HG03378 (cell line): ENCODE measurements at regions not wholly inside any gene's neighbourhood (a gene's known extent, or its start where the extent isn't known, plus 50 kb on each side); places are given as distances from the start of the nearest gene placed in this dataset.
"Not testable (repeated sequence)": the region's sequence is repeated elsewhere in the genome, so short reads cannot be mapped to it uniquely, and the experiment has no call there.

Experiments used
- ATAC-seq: cut with Tn5 transposase; IDR thresholded peaks from one replicate; pipeline ENCODE4 v1.9.1; 2021; ENCODE audit warnings: mild to moderate bottlenecking, moderate library complexity; ENCODE audit not compliant: unreplicated experiment

DNA sequence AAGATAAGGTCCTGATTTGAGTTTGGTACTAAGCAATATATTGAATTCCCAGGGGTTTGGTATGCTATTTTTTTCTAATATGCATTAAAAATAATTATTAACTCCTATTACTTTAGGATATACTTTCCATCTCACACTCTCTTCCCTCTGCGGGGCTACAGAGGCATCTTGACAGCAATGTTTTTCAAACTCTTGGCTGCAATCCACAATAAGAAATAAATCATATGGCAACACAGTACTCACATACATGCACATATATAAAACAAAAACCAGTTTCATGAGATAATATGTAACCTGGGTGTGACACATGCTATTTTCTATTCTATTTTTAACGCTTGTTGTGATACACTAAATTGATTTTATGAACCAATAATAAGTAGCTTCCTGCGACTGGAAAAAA is 189.5 kb downstream of the UNC5CL start:
- no peak for ATAC-seq

DNA sequence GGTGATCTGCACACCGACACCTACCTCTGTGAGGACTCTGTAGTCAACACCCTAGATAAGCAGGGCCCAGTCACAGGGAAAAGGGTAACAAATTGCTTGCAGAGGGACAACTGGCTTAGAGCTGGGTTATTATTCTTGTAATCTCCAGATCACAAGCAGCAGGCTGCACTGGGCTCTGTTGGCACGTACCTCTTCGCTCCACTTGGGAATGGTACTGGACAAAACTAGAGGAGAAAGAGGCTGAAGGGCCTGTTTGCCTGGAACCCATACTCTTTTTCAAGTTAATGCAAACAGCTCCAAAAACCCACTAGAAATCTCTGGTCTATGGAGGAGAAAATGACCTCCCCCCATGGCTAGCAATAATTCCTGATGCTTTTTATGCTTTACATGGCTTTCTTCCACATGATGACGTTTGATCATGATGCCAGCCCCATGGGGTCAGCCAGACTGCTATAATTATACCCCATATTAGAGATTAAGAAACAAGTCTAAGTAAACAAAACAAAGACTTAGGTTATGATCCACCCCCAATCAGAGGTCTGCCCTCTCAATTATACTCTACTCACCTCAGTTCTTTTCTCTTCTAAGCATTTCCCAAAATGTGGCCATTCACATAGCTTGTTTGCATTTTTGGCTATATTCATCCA is 190.0 kb downstream of the UNC5CL start:
- ATAC-seq = no peak

DNA sequence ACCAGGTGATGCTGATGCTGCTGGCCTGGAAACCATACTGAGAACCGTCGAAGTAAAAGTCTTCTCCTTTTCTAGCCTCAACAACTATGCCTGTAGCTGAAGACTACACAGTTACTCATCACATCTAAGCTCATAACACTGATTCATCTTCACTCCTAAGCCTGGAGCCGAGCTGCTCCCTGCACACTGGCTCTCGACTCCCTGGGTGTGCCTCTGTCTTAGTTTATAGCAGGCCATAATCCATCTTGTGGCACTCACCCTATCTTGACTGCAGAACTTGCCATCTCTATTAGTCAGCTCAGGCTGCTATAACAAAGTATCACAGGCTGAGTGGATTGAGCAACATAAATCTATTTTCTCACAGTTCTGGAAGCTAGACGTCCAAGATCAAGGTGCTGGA is 191.0 kb downstream of the UNC5CL start:
- ATAC-seq = no peak

DNA sequence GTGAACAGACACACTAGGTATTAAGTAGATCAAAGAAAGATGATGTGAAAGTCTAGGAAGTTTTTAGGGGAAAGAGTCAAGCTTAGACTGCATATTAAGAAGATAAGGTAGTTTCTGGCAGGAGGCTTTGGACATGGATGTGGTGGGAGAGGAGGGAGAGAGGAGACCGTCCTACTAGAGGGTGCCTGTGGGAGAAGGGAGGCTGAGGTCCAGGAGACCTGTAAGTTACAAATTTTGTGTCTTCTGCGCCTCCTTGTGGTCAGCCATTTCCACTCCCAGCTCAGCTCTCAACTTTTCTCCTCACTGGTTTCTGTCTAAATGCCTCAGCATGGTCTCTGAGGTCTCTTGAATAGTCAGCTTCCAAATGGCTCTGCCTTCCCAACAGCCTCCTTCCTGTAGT is 193.5 kb downstream of the UNC5CL start:
- no peak for ATAC-seq

DNA sequence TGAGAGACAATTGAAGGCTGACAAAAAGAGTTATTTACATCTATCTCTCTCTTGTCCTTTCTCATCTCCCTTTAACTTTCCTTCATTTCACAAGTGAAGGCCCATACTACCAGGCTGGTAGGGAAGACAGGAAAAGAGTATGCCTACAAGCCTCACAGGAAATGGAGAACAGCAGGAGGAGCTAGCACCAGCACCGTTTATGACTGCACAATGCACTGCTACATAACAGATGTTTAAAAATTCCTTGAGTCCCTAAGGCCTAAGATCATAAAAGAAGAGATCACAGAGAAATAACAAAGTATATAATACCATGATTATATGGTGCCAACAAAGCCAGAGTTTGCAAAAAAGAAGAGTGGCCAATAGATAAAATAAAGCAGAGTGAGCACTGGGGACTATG is 194.8 kb downstream of the UNC5CL start:
- ATAC-seq = no peak

DNA sequence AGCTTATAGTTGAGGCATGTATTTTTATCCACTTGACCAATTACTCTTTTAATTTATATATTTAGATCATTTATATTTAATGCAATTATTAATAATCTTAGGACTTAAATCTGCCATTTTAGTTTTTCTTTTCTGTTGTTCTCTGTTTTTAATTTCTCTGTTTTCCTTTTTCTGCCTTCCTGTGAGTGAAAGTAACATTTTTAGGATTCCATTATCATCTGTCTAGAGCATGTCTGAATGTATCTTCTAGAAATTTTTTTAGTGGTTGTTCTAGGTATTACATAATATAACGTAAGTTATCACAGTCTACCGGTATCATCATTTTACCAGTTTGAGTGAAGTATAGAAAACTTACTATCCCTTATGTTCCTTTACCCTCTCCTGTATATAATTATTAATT is 197.3 kb downstream of the UNC5CL start:
- ATAC-seq = no peak

DNA sequence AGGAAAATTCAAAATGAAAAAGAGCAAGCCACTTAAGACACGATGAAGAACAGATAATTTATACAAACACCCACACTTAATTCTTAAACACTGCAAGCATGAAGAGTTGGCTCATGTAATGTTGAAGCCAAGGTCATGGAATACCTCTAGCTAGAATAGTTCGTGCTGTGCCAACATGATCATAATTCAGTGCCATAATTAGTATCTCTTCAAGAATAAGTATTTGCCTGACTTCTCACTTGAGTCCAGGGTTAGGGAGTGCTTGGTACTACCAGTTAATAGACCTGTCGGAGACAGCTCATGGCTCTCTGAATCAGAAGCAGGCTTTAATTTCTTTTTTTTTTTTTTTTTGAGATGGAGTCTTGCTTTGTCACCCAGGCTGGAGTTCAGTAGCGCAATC is 206.3 kb downstream of the UNC5CL start:
- no peak for ATAC-seq

DNA sequence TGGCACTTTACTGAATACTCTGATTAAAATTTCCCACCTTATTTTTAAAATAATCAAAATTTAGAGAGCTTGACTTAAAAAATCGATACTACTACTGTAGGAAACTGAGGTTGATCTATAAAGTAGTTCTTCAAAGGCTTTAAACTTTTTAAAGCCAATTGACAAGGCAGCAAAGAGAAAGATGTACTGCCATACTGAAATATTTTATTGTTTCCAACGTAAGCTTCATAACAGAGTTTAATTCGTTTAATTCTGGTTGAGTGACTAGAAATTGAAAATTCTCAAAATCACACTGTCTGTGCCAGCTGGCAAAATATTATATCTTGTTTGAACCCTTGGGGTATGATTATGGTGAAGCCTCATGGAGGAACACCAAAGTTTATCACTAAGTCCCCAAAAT is 207.6 kb downstream of the UNC5CL start:
- ATAC-seq = no peak

DNA sequence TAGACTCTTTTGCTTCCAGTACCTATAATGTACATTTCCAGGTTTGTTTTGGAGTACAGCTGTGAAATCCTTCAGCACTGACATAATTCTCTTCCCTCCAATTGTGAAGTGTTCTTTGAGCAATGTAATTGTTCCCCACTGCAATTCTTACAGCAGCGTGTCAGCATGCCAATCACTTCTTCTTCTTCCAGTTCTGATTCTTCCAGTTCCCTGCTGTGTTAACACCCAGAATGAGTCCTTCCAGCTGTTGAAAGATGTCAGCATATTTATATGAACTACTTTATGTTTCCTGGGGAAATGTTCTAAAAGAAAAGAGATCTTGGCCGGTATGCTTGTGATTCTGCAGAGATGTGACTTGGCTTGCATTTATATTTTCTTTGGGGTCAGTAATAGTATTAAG is 213.9 kb downstream of the UNC5CL start:
- ATAC-seq = no peak

DNA sequence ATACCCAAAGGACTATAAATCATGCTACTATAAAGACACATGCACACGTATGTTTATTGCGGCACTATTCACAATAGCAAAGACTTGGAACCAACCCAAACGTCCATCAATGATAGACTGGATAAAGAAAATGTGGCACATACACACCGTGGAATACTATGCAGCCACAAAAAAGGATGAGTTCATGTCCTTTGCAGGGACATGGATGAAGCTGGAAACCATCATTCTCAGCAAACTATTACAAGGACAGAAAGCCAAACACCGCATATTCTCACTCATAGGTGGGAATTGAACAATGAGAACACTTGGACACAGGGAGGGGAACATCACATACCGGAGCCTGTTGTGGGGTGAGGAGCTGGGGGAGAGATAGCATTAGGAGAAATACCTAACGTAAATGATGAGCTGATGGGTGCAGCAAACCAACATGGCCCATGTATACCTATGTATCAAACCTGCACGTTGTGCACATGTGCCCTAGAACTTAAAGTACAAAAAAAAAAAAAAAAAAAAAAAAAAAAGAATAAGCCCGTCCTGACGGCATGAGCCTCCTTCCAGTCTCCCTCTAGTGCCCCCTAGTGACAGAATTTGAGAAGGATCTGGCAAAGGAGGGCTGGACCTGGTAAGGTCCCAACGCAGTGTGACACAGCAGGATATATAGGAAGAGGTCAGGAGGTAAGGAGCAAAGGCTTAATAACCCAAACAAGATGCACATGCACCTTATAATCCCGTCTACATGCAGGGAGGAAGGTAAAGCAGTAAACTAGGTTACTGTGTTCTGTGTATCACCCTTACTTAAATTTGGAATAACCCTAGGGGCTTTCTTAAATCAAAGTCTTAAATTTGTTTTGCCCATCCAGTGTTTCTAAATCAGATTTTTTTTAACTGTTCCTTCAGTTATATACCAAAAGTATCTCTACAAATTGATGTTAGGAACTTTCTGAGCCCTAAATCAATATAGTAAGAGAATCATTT is 214.8 kb downstream of the UNC5CL start:
- not testable (repeated sequence) for ATAC-seq

DNA sequence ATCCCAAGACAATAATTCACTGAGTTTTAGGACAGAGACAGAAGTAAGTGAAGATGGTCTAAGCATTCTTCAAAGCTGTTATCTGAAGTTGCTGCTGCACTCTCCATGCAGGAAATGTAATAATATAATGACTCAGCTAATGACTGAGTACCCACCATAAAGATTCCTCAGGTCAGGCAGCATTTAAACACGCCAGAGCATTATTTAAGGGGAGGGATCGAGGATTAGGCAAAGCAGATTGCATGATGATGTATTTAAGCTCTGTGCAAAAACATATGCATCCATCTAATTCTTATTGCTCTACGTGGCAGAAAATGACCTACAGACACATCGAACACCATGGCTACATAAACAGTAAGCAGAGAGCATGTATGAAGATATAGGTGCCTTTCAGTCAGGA is 216.4 kb downstream of the UNC5CL start:
- ATAC-seq = no peak

DNA sequence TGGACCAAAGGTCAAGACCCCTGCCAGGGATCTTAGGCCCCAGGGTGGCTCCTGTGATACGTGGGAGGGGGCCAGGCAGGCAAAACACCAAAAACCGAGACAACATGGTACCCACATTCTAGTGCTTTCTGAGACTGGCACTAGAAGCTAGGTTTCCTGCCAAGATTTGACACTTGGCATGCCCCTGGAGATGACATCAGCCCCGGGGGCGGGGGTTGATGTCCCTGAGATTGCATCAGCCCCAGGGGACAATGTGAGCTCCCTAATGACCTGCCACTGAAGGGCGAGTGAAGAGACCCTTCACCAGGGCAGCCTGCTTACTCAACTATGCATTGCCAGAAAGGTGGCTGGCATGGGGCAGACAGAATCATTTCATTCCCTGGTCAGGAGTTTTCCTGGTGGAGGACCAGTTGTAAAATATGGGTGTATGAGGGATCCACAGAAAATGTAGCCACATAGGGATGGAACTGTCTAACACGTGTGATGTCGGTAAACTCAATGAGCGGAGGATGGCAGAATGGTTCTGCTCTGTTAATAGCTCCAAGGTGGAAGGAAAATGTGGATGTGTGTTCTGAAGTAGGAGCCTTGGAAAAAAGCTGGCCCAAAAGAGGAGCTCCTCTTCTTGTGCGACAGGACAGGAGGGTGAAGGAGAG is 219.7 kb downstream of the UNC5CL start:
- no peak for ATAC-seq

DNA sequence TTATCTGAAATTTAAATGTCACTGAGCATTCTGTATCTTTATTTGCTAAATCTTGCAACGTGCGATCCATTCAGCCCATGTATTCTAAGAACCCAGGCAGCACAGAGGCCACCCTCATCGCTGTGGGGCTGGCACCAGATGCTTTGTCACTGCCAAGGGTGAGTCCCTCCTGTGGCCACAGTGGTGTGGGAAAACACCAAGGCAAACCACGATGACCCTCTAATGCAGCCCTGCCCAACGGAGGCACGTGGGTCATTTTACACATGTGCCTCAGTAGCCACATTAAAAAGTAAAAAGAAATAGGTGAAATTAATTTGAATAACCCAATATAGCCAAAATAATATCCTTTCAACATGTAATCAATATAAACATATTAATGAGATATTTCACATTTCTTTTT is 221.7 kb downstream of the UNC5CL start:
- ATAC-seq = no peak

DNA sequence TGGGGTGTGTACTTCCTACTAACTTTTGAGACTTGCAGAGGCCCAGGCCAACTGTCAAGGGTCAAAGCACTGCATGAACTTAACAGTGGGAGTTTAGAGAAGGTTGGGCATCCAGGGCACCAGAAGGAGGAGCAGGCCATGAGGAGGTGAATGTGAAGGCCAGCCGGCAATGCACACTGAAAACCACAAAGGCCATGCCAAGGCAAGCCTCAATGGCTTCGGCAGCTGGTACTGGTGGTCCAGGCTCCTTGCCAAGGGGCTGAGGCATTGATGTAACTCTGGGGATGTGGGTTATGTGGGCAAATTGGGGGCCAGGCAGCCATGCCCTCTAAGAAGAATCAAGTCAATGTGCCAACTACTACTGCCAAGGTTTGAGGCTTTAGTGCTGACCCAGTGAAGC is 222.4 kb downstream of the UNC5CL start:
- no peak for ATAC-seq

DNA sequence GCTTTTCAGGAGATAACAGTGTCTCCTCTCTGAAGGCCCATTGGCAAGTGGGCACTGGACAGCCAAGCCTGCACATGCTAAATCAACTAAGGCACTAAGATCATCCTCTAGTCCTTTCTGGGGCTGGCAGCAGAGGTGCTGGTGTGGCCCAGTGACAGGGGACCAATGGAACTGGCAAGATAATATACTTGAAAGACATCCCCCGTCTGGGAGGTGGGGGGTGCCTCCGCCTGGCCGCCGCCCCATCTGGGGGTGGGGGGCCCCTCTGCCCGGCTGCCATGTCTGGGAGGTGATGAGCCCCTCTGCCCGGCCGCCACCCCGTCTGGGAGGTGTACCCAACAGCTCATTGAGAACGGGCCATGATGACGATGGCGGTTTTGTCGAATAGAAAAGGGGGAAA is 223.3 kb downstream of the UNC5CL start:
- ATAC-seq = no peak

DNA sequence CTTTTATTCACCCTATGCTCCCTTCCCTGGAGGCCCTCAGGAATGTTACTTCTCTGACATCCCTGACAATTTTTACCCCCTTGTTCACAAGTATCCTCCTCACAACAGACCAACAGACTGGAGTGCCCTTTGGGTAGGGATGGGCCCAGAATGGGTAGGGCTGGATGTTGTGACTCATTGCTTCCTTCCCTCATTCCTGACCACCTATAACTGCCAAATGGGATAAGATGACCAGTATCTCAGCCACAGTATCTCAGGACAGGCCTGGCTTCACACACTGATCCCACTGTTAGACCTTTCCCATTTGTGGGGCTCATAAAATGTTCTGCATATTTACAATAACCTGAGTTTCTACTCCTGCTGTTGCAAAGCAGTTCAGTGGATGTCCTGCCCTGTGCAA is 223.0 kb upstream of the LRFN2 start:
- ATAC-seq = no peak

DNA sequence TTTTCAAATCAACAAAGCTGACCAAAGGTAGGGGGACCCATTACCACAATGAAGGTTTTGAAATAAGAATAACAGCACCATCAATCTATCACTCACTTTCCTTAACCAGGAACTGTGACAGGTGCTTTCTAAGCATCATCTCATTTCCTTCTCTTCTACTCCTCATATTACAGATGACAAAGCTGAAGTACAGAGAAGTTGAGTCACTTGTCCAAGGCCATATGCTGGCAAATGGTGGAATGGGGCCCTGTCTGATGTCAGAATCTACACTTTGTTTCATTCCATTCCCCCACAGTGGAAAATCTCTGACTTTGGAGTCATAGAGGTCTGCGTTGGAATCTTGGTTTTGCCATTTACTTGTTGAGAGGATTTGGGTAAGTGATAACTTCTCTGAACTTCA is 222.5 kb upstream of the LRFN2 start:
- ATAC-seq = no peak

DNA sequence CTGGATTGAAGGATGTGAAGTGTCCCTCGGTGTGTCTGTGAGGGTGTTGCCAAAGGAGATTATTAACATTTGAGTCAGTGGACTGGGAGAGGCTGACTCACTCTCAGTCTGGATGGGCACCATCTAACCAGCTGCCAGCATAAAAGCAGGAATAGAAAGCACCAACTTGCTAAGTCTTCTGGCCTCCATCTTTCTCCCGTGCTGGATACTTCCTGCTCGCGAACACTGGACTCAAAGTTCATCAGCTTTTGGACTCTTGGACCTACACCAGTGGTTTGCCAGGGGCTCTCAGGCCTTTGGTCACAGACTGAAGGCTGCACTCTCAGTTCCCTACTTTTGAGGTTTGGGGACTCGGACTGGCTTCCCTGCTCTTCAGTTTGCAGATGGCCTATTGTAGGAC is 220.3 kb upstream of the LRFN2 start:
- ATAC-seq = no peak

DNA sequence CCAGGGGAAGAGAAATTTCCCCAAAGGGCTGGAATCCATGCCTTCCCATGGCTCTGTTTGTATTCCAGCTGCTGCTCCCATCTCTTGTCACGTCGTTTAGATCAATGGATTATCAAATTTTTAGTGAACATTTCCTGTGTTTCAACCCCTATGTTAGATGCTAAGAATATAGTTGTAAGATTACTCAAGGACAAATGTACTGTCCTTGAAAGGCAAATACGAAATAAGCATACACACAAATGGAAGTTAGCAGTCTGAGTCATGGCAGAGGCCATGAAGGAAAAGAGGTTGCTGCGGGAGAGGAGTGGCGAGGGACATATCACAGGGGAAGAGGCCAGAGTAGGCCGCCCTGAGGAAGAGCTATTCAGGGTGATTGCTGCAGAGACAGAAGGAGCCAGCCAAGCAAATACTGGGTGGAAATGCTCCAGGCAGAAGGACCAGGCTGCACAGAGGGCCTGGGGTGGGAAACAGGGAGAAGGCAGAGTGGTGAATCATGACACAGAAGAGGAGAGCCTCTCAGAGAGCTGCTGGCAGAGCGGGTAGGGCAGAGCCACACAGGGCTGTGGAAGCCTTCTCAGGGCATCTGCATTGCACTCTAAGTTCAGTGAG is 219.2 kb upstream of the LRFN2 start:
- no peak for ATAC-seq

DNA sequence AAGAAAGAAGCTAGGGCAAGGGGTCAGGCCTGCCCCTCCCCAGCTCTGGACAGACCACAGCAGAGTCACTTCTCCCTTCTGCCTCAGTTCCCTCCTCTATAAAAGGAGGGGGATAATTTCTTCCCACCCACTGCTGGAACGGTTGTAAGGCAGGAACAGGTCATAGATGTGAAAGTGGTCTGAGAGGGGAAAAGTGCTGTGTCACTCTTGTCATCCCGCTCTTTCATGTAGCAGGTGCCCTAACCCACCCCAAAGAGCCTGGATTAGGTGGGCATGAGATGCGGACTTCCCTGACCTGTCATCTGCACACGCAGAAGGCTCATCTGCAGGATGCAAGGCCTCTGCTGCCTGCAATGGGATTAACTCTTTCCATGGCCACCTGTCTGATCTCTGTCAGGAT is 218.2 kb upstream of the LRFN2 start:
- no peak for ATAC-seq

DNA sequence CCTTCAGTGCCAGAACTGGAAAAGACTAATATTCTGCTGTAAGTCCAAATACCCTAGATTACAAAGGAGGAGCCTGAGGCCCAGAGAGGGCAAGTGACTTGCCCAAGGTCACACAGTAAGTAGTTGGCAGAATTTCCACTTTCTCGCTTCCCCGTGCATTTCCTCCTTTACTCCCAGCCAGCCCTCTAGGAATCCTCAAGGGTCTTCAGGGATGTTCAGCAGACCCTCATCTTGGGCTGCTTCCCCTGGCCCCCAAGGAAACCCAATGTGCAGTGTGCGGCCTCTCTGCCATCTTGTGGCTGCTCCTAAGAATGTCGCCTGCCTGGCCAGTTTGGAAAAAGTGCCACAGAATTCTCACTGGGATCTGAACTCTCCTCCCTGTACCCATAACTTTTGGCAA is 217.7 kb upstream of the LRFN2 start:
- no peak for ATAC-seq
